Fibroblast of lung (primary cell): ENCODE measurements at regions not wholly inside any gene's neighbourhood (a gene's known extent, or its start where the extent isn't known, plus 50 kb on each side); places are given as distances from the start of the nearest gene placed in this dataset.

Experiments used
- DNase-seq, 2 donors: peaks; one replicate each; pipeline versions ENCODE4 v3.0.0 to v3.0.0-alpha.2; 2010; ENCODE audit warnings: low read depth in 2 of 2
- H2AFZ ChIP-seq: 2 replicates; pipeline ENCODE4 v1.5.1; 2012; ENCODE audit warnings: low read length, control low read depth, inconsistent platforms
- H3K27ac ChIP-seq: 2 replicates; pipeline ENCODE4 v1.5.1; 2011; ENCODE audit warnings: low read length, control low read depth; ENCODE audit not compliant: insufficient read depth
- H3K27me3 ChIP-seq: 2 replicates; pipeline ENCODE4 v1.5.1; 2011; ENCODE audit warnings: mild to moderate bottlenecking, low read length; ENCODE audit not compliant: control insufficient read depth, insufficient read depth
- H3K36me3 ChIP-seq: 2 replicates; pipeline ENCODE4 v1.5.1; 2011; ENCODE audit warnings: low read length; ENCODE audit not compliant: control insufficient read depth, insufficient read depth
- H3K4me1 ChIP-seq: 2 replicates; pipeline ENCODE4 v1.5.1; 2011; ENCODE audit warnings: low read length; ENCODE audit not compliant: control insufficient read depth, insufficient read depth; ENCODE audit errors: extremely low read depth
- H3K4me2 ChIP-seq: 2 replicates; pipeline ENCODE4 v1.5.1; 2011; ENCODE audit warnings: low read length, control low read depth; ENCODE audit not compliant: insufficient read depth; ENCODE audit errors: extremely low read depth
- H3K4me3 ChIP-seq, 4 experiments: fragments of 200-600 bp in 1 of 4; sonication (generic) in 1 of 4; replicated peaks in 1 of 4; 2 replicates each; pipeline ENCODE4 v1.5.1; 2011 to 2016; ENCODE audit warnings: low read length in 4 of 4, low read depth in 3 of 4, mild to moderate bottlenecking in 3 of 4, control low read depth in 2 of 4, inconsistent platforms in 1 of 4, mixed read lengths in 1 of 4; ENCODE audit not compliant: insufficient read depth in 1 of 4; ENCODE audit errors: control extremely low read depth in 1 of 4
- H3K79me2 ChIP-seq: 2 replicates; pipeline ENCODE4 v1.5.1; 2012; ENCODE audit warnings: mild to moderate bottlenecking, low read length, inconsistent platforms; ENCODE audit not compliant: control insufficient read depth, insufficient read depth
- H3K9ac ChIP-seq: 2 replicates; pipeline ENCODE4 v1.5.1; 2011; ENCODE audit warnings: mild to moderate bottlenecking, low read length, control low read depth; ENCODE audit not compliant: insufficient read depth
- H3K9me3 ChIP-seq: 2 replicates; pipeline ENCODE4 v1.5.1; 2012; ENCODE audit warnings: low read depth, low read length; ENCODE audit not compliant: control insufficient read depth, insufficient read depth
- H4K20me1 ChIP-seq: 2 replicates; pipeline ENCODE4 v1.5.1; 2011; ENCODE audit warnings: low read length; ENCODE audit not compliant: control insufficient read depth, insufficient read depth; ENCODE audit errors: extremely low read depth
- EZH2 ChIP-seq: IDR thresholded peaks from 2 replicates; pipeline ENCODE4 v1.5.1; 2012; ENCODE audit warnings: low read length, control low read depth, mild to moderate bottlenecking; ENCODE audit errors: missing control alignments
- TF ChIP-seq, protein P1 (sequence below), 2 donors: IDR thresholded peaks in 1 of 2; conservative IDR thresholded peaks in 1 of 2; 1 replicate in 1 of 2; 2 replicates in 1 of 2; pipeline ENCODE4 v1.5.1; 2011 to 2012; ENCODE audit warnings: low read length in 2 of 2, control low read depth in 1 of 2, inconsistent platforms in 1 of 2, low read depth in 1 of 2, mild to moderate bottlenecking in 1 of 2

DNA sequence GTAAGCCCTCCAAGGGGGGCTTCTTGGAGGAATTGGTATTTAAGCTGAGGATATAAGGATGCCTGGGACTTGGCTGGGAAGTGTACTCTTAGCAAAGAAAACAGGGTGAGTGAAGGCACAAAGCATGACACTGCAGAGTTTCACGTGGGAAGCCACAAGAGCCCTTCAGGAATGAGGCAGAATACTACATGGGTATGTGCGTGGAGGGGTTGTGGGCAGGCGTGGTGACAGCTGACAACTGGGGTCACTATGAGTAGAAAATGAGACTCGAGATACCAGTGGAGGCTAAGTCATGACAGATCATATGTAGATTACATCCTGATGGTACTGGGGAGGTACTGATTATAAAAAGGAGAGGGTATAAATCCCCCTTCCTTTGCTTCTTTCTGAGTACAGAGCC, 78.1 kb upstream of the XYLT1 start:
- Histone ChIP-seq H3K4me3 (no peak overlapping the region), H3K27me3 (no peaks in the 10 kb centered on the region), H3K36me3 (no peaks in the 10 kb centered on the region), H3K4me1 (no peaks in the 10 kb centered on the region), H3K9me3 (no peaks in the 10 kb centered on the region), H4K20me1 (no peaks in the 10 kb centered on the region), H3K4me2 (no peak overlapping the region), H3K9ac (no peak overlapping the region), H3K27ac (no peak overlapping the region), H3K79me2 (no peaks in the 10 kb centered on the region), H2AFZ (no peak overlapping the region)
- DNase-seq: no peak
- TF ChIP-seq, protein P1, sequence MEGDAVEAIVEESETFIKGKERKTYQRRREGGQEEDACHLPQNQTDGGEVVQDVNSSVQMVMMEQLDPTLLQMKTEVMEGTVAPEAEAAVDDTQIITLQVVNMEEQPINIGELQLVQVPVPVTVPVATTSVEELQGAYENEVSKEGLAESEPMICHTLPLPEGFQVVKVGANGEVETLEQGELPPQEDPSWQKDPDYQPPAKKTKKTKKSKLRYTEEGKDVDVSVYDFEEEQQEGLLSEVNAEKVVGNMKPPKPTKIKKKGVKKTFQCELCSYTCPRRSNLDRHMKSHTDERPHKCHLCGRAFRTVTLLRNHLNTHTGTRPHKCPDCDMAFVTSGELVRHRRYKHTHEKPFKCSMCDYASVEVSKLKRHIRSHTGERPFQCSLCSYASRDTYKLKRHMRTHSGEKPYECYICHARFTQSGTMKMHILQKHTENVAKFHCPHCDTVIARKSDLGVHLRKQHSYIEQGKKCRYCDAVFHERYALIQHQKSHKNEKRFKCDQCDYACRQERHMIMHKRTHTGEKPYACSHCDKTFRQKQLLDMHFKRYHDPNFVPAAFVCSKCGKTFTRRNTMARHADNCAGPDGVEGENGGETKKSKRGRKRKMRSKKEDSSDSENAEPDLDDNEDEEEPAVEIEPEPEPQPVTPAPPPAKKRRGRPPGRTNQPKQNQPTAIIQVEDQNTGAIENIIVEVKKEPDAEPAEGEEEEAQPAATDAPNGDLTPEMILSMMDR (conservative IDR thresholded peaks at IDR 0.05 in 1 of 2, IDR thresholded peaks at IDR 0.05 in 1 of 2; ENCODE audit: low read depth in 1 of 2, low read length in 2 of 2): no peak
- no peak for TF ChIP-seq EZH2

DNA sequence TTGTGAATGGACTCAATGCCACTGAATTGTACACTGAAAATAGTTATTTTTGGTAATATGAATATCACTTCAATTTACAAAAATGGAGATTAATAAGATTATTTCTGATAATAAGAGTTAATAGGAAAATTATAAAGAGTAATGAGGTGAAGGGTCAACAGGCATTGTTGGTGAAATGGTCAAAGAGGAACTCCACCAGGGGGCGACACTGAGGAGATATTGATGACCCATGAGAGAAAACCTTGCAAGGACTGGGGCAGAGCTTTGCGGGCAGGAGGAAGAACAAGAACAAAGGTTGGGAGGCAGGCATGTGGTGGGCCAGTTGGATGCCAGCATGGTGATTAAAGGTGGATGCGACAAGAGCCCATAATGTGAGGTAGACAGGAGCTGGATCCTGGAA, 74.0 kb upstream of the XYLT1 start:
- H3K79me2 ChIP-seq: no peaks in the 10 kb centered on the region
- TF ChIP-seq EZH2: no peak
- TF ChIP-seq, protein P1 (conservative IDR thresholded peaks at IDR 0.05 in 1 of 2, IDR thresholded peaks at IDR 0.05 in 1 of 2; ENCODE audit: low read depth in 1 of 2, low read length in 2 of 2): peak in 1 of 2 donors; percentile 26
- no peaks in the 10 kb centered on the region for H3K4me1 ChIP-seq
- H3K27ac ChIP-seq: no peak overlapping the region
- H3K4me2 ChIP-seq: no peak overlapping the region
- no peak overlapping the region for H3K9ac ChIP-seq
- H4K20me1 ChIP-seq: no peaks in the 10 kb centered on the region
- no peak overlapping the region for H2AFZ ChIP-seq
- H3K4me3 ChIP-seq: no peak overlapping the region
- no peaks in the 10 kb centered on the region for H3K27me3 ChIP-seq
- H3K36me3 ChIP-seq: no peaks in the 10 kb centered on the region
- DNase-seq: no peak
- no peaks in the 10 kb centered on the region for H3K9me3 ChIP-seq

DNA sequence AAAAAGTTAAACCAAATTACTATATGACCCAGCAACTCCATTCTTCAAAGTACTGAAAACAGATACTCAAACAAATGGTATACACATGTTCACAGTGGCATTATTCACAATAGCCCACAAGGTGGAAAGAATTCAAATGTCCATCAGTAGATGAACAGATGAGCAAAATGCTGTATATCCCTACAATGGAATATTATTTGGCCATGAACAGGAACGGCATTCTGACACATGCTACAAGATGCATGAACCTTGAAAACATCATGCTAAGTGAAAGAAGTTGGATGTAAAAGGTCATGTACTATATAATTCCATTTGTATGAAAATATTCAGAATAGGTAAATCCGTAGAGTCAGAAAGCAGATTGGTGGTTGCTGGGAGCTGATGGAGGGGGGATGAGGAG, 73.5 kb upstream of the XYLT1 start:
- H3K27ac ChIP-seq: no peak overlapping the region
- no peak for TF ChIP-seq EZH2
- TF ChIP-seq, protein P1 (conservative IDR thresholded peaks at IDR 0.05 in 1 of 2, IDR thresholded peaks at IDR 0.05 in 1 of 2; ENCODE audit: low read depth in 1 of 2, low read length in 2 of 2): no peak
- H4K20me1 ChIP-seq: no peaks in the 10 kb centered on the region
- no peak overlapping the region for H3K4me3 ChIP-seq
- no peak overlapping the region for H3K9ac ChIP-seq
- H3K4me1 ChIP-seq: no peaks in the 10 kb centered on the region
- H2AFZ ChIP-seq: no peak overlapping the region
- H3K27me3 ChIP-seq: no peaks in the 10 kb centered on the region
- no peaks in the 10 kb centered on the region for H3K36me3 ChIP-seq
- H3K9me3 ChIP-seq: no peaks in the 10 kb centered on the region
- no peak for DNase-seq
- H3K79me2 ChIP-seq: no peaks in the 10 kb centered on the region
- no peak overlapping the region for H3K4me2 ChIP-seq
